Tibial artery (tissue), 4 donors: ENCODE measurements at regions not wholly inside any gene's neighbourhood (a gene's known extent, or its start where the extent isn't known, plus 50 kb on each side); places are given as distances from the start of the nearest gene placed in this dataset.

Source experiments
- DNase-seq, 2 donors: peaks; one replicate each; pipeline ENCODE4 v3.0.0-alpha.2; 2019
- H3K27ac ChIP-seq, 2 donors: fragments of 200-600 bp; sonication (generic) in 1 of 2; 1 replicate in 1 of 2; 2 replicates in 1 of 2; pipeline ENCODE4 v1.5.1; 2018 to 2019; ENCODE audit warnings: mild to moderate bottlenecking in 1 of 2
- H3K27me3 ChIP-seq, 2 donors: fragments of 200-600 bp; sonication (generic) in 1 of 2; one replicate each; pipeline versions ENCODE4 v1.5.1 to v1.6.0; 2016 to 2019
- H3K36me3 ChIP-seq, 3 donors: fragments of 200-600 bp; sonication (generic) in 2 of 3; one replicate each; pipeline ENCODE4 v1.5.1; 2016 to 2019; ENCODE audit warnings: mild to moderate bottlenecking in 2 of 3
- H3K4me1 ChIP-seq, 4 donors: fragments of 200-600 bp; sonication (generic) in 2 of 4; 1 replicate in 3 of 4; 2 replicates in 1 of 4; pipeline ENCODE4 v1.5.1; 2016 to 2019
- H3K4me3 ChIP-seq, 2 donors: fragments of 200-600 bp; sonication (generic) in 1 of 2; 1 replicate in 1 of 2; 2 replicates in 1 of 2; pipeline ENCODE4 v1.5.1; 2018 to 2019; ENCODE audit warnings: mild to moderate bottlenecking in 2 of 2
- H3K9me3 ChIP-seq, 3 donors: fragments of 200-600 bp; sonication (generic) in 1 of 3; one replicate each; pipeline ENCODE4 v1.5.1; 2016 to 2019
- intact Hi-C: fragments of 100-400 bp; cut with DNase I; formaldehyde crosslinking; loops from one replicate; pipeline ENCODE4 v1.15.0; 2023; ENCODE audit warnings: low total_unique reads
- TF ChIP-seq, protein P1 (sequence below), 2 experiments: fragments of 200-600 bp in 1 of 2; fragments of 450-650 bp in 1 of 2; IDR thresholded peaks; one replicate each; pipeline ENCODE4 v1.5.1; 2017 to 2019; ENCODE audit warnings: antibody characterized with exemption in 2 of 2, mild to moderate bottlenecking in 1 of 2, moderate library complexity in 1 of 2

DNA sequence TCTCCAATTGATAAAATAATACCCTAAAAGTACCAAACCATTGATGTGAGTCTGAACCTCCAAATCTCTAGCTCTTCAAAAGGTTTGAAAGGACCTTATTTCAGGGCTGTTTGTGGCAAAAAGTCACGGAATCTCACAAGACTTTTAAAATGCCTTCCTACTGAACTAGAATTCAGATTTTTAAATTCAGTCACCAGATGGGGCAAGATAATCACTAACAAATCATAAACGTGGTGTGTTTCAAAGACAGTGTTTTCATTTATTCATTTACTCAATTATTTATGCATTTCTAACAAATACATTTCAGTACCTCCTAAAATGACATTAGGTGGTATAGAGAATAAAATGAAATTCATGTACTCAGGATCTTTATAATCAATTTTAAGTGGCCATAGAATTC, 68.2 kb upstream of the SMC2 start:
- TF ChIP-seq, protein P1, sequence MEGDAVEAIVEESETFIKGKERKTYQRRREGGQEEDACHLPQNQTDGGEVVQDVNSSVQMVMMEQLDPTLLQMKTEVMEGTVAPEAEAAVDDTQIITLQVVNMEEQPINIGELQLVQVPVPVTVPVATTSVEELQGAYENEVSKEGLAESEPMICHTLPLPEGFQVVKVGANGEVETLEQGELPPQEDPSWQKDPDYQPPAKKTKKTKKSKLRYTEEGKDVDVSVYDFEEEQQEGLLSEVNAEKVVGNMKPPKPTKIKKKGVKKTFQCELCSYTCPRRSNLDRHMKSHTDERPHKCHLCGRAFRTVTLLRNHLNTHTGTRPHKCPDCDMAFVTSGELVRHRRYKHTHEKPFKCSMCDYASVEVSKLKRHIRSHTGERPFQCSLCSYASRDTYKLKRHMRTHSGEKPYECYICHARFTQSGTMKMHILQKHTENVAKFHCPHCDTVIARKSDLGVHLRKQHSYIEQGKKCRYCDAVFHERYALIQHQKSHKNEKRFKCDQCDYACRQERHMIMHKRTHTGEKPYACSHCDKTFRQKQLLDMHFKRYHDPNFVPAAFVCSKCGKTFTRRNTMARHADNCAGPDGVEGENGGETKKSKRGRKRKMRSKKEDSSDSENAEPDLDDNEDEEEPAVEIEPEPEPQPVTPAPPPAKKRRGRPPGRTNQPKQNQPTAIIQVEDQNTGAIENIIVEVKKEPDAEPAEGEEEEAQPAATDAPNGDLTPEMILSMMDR (IDR thresholded peaks at IDR 0.05), result peak; percentile 14 to 21
- H3K27me3 ChIP-seq, result no peaks in the 10 kb centered on the region
- H3K27ac ChIP-seq, result no peak overlapping the region
- DNase-seq, result no peak
- H3K9me3 ChIP-seq, result no peaks in the 10 kb centered on the region
- intact Hi-C loops, result loop anchor here (10.0 kb wide), 1 partner anchor 61 kb away; no protein-coding TSS in a partner anchor
- no peaks in the 10 kb centered on the region for H3K4me1 ChIP-seq
- no peaks in the 10 kb centered on the region for H3K36me3 ChIP-seq
- H3K4me3 ChIP-seq, result no peak overlapping the region

DNA sequence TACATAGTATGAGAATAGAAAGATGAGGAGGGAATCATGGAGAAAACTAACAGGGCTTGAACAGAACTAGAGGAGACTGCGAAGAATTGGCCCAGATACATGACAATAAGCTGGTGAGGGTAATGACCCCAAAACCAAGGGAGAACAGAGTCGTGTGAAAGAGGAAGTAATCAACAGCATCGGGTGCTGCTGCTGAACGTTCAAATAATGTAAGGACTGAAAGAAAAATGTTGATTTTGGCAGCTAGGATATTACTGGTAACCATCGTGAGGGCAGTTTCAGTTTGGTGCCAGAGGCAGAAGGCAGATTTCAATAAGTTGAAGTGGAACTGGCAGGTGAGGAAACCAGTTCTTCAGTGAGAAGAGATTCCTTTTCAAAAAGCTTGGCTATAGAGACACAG, 66.8 kb upstream of the SMC2 start:
- Histone ChIP-seq H3K4me3 (no peak overlapping the region), H3K27ac (no peak overlapping the region), H3K4me1 (no peaks in the 10 kb centered on the region), H3K9me3 (no peaks in the 10 kb centered on the region), H3K36me3 (no peaks in the 10 kb centered on the region), H3K27me3 (no peaks in the 10 kb centered on the region)
- TF ChIP-seq, protein P1 (IDR thresholded peaks at IDR 0.05), result no peak
- no peak for DNase-seq
- intact Hi-C loops, result loop anchor here (10.0 kb wide), 1 partner anchor 62 kb away; no protein-coding TSS in a partner anchor

DNA sequence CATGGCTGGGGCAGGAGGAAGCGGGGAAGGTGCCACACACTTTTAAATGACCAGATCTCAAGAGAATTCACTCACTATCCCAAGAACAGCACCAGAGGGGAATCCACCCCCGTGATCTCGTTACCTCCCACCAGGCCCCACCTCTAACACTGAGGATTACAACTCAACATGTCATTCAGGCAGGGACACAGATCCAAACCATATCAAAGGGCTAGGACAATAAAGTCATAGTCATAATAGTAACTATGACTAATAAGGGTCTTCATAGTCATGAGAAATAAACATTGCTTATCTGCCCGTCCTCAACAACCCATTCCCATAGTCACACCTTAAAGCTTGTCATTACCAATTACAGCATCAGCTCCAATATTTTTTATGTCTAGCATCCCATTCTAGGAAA, 65.3 kb upstream of the SMC2 start:
- TF ChIP-seq, protein P1 (IDR thresholded peaks at IDR 0.05), result no peak
- Histone ChIP-seq H3K9me3 (no peaks in the 10 kb centered on the region), H3K27me3 (no peaks in the 10 kb centered on the region), H3K4me3 (no peak overlapping the region), H3K4me1 (no peaks in the 10 kb centered on the region), H3K27ac (no peak overlapping the region), H3K36me3 (no peaks in the 10 kb centered on the region)
- intact Hi-C loops, result loop anchor here (10.0 kb wide), 1 partner anchor 64 kb away; no protein-coding TSS in a partner anchor
- no peak for DNase-seq
